HEK293 (cell line): ENCODE measurements at regions not wholly inside any gene's neighbourhood (a gene's known extent, or its start where the extent isn't known, plus 50 kb on each side); places are given as distances from the start of the nearest gene placed in this dataset.

ENCODE experiments used
- CTCF ChIA-PET: fragments of 350-600 bp; formaldehyde crosslinking; extraction: SDS; loops from one replicate; lab custom pipeline; 2021; ENCODE audit warnings: antibody characterized with exemption; lab: Yijun Ruan, JAX
- POLR2A ChIA-PET: fragments of 300-600 bp; formaldehyde crosslinking; extraction: SDS; loops from one replicate; lab custom pipeline; 2020; ENCODE audit warnings: antibody characterized with exemption, inconsistent platforms; lab: Yijun Ruan, JAX
- H3K27ac ChIP-seq: fragments of 200-500 bp; sonication (Bioruptor generic); 2 replicates; pipeline ENCODE4 v1.5.1; 2014; ENCODE audit warnings: low read depth, low read length, control low read depth, inconsistent platforms; ENCODE audit errors: extremely low read depth
- H3K36me3 ChIP-seq, 2 experiments: fragments of 200-500 bp in 1 of 2; sonication (Bioruptor generic) in 1 of 2; 1 replicate in 1 of 2; 2 replicates in 1 of 2; pipeline ENCODE4 v1.5.1; 2014 to 2017; ENCODE audit warnings: inconsistent platforms in 2 of 2, low read length in 2 of 2; ENCODE audit not compliant: control insufficient read depth in 2 of 2, insufficient read depth in 1 of 2
- H3K4me1 ChIP-seq: fragments of 200-500 bp; sonication (Bioruptor generic); 2 replicates; pipeline ENCODE4 v1.5.1; 2014; ENCODE audit warnings: mild to moderate bottlenecking, low read length, inconsistent platforms; ENCODE audit not compliant: control insufficient read depth, insufficient read depth
- H3K4me3 ChIP-seq: 2 replicates; pipeline ENCODE4 v1.5.1; 2011; ENCODE audit warnings: low read depth, mild to moderate bottlenecking, control low read depth, low read length, moderate library complexity
- H3K9me3 ChIP-seq: fragments of 200-500 bp; sonication (Bioruptor generic); 2 replicates; pipeline ENCODE4 v1.5.1; 2014; ENCODE audit warnings: low read depth, low read length, inconsistent platforms; ENCODE audit not compliant: control insufficient read depth, insufficient read depth
- GLIS1 ChIP-seq: fragments of 450-650 bp; formaldehyde crosslinking; IDR thresholded peaks from 2 replicates; pipeline ENCODE4 v1.5.1; 2016; ENCODE audit warnings: missing biosample characterization, missing genetic modification characterization
- KLF9 ChIP-seq: fragments of 450-650 bp; formaldehyde crosslinking; IDR thresholded peaks from 2 replicates; pipeline ENCODE4 v1.5.1; 2016; ENCODE audit warnings: missing biosample characterization, missing genetic modification characterization, low read depth
- OVOL3 ChIP-seq: fragments of 450-650 bp; formaldehyde crosslinking; IDR thresholded peaks from 2 replicates; pipeline ENCODE4 v1.5.1; 2016; ENCODE audit warnings: missing biosample characterization, missing genetic modification characterization
- SP3 ChIP-seq: fragments of 450-650 bp; formaldehyde crosslinking; IDR thresholded peaks from 2 replicates; pipeline ENCODE4 v1.5.1; 2016; ENCODE audit warnings: missing biosample characterization, missing genetic modification characterization
- ZNF114 ChIP-seq: fragments of 450-650 bp; formaldehyde crosslinking; IDR thresholded peaks from 2 replicates; pipeline ENCODE4 v1.5.0; 2017; ENCODE audit warnings: missing biosample characterization, missing genetic modification characterization
- ZNF132 ChIP-seq: fragments of 450-650 bp; formaldehyde crosslinking; IDR thresholded peaks from 2 replicates; pipeline ENCODE4 v1.5.1; 2017; ENCODE audit warnings: missing biosample characterization, missing genetic modification characterization, borderline replicate concordance
- ZNF2 ChIP-seq: fragments of 450-650 bp; formaldehyde crosslinking; IDR thresholded peaks from 2 replicates; pipeline ENCODE4 v1.5.1; 2016; ENCODE audit warnings: missing biosample characterization, missing genetic modification characterization
- ZNF26 ChIP-seq: fragments of 450-650 bp; formaldehyde crosslinking; IDR thresholded peaks from 2 replicates; pipeline ENCODE4 v1.5.1; 2016; ENCODE audit warnings: missing biosample characterization, missing genetic modification characterization
- ZNF398 ChIP-seq: fragments of 450-650 bp; formaldehyde crosslinking; IDR thresholded peaks from 2 replicates; pipeline ENCODE4 v1.5.1; 2017; ENCODE audit warnings: missing biosample characterization, missing genetic modification characterization
- ZNF555 ChIP-seq: fragments of 450-650 bp; formaldehyde crosslinking; conservative IDR thresholded peaks from 2 replicates; pipeline ENCODE4 v1.5.1; 2017; ENCODE audit warnings: missing biosample characterization, mild to moderate bottlenecking, missing genetic modification characterization, inconsistent platforms
- ZNF558 ChIP-seq: fragments of 450-650 bp; formaldehyde crosslinking; IDR thresholded peaks from 2 replicates; pipeline ENCODE4 v1.5.1; 2016; ENCODE audit warnings: missing biosample characterization, missing genetic modification characterization
- ZNF596 ChIP-seq: fragments of 450-650 bp; IDR thresholded peaks from 2 replicates; pipeline ENCODE4 v1.5.0; 2018; ENCODE audit warnings: missing biosample characterization, mild to moderate bottlenecking, missing genetic modification characterization, moderate library complexity
- ZNF707 ChIP-seq: fragments of 450-650 bp; formaldehyde crosslinking; IDR thresholded peaks from 2 replicates; pipeline ENCODE4 v1.5.1; 2016; ENCODE audit warnings: missing biosample characterization, missing genetic modification characterization

GRCh38 chr2:166550923-166551322 is 56.9 kb upstream of the SCN7A start:
- H3K4me3 ChIP-seq: no peak overlapping the region
- no peak for TF ChIP-seq ZNF558 (tag by site-specific recombination)
- no peak for TF ChIP-seq ZNF596 (tag by site-specific recombination)
- no peak for TF ChIP-seq ZNF114 (tag by site-specific recombination)
- no peak for TF ChIP-seq ZNF26 (tag by site-specific recombination)
- no peak for TF ChIP-seq SP3 (tag by site-specific recombination)
- TF ChIP-seq ZNF398 (tag by site-specific recombination): no peak
- TF ChIP-seq ZNF555: no peak
- TF ChIP-seq KLF9 (tag by site-specific recombination): no peak
- H3K4me1 ChIP-seq: no peaks in the 10 kb centered on the region
- ChIA-PET POLR2A (no interaction called here), CTCF (no interaction called here)
- H3K9me3 ChIP-seq: no peaks in the 10 kb centered on the region; the same call in 1 of the 2 replicates
- no peak overlapping the region for H3K27ac ChIP-seq
- no peaks in the 10 kb centered on the region for H3K36me3 ChIP-seq

GRCh38 chr2:166545473-166545872 is 51.4 kb upstream of the SCN7A start:
- no peaks in the 10 kb centered on the region for H3K4me1 ChIP-seq

More at GRCh38 chr2:166545473-166545872, 51.4 kb upstream of the SCN7A start:
- no peaks in the 10 kb centered on the region for H3K36me3 ChIP-seq
- H3K4me3 ChIP-seq: no peak overlapping the region
- no peaks in the 10 kb centered on the region for H3K9me3 ChIP-seq
- TF ChIP-seq GLIS1 (no peak), OVOL3 (tag by site-specific recombination) (no peak), ZNF132 (no peak), ZNF2 (tag by site-specific recombination) (no peak), ZNF707 (no peak)
- ChIA-PET POLR2A (no interaction called here), CTCF (interaction anchor here (0.7 kb wide), 1 partner anchor 283 kb away, joined by 3 read pairs; no protein-coding TSS in a partner anchor)
- H3K27ac ChIP-seq: no peak overlapping the region
